ENCODE measurements at regions not wholly inside any gene's neighbourhood (a gene's known extent, or its start where the extent isn't known, plus 50 kb on each side); places are given as distances from the start of the nearest gene placed in this dataset.
A peak's percentile ranks its signal among the peaks of the same experiment; 100 is the strongest.

DNA sequence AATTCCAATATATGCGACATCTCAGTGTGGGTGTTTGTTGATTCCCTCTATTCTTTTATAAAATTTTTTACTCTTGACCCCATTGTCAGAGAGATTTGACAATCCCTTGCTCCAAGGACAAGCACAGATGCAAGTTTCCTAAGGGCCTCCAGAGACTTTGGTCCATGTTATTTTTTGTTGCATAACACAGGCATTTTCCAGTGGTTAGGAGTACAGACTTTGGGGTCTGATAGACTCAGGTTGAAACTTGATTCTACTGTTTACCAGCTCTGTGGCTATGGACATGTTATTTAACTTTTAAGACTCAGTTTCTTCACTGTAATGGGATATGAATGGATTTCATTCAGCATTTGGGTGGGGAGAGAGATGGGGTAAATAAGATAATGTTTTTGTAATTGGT lies 361.3 kb downstream of the ENC1 start:
- DNase-seq (ENCODE audit: extremely low spot score, insufficient read length, low read depth) (no peak), FAIRE-seq (no peak)

- DNase-seq (ENCODE audit: extremely low spot score, insufficient read length, low read depth) (no peak), FAIRE-seq (no peak)
Measured at GRCh38 chr5:74277418-74277817, 363.1 kb downstream of the ENC1 start.

- no peak for FAIRE-seq
- DNase-seq (ENCODE audit: extremely low spot score, insufficient read length, low read depth) = no peak
Measured at GRCh38 chr5:74275171-74275992, 365.1 kb downstream of the ENC1 start.

DNA sequence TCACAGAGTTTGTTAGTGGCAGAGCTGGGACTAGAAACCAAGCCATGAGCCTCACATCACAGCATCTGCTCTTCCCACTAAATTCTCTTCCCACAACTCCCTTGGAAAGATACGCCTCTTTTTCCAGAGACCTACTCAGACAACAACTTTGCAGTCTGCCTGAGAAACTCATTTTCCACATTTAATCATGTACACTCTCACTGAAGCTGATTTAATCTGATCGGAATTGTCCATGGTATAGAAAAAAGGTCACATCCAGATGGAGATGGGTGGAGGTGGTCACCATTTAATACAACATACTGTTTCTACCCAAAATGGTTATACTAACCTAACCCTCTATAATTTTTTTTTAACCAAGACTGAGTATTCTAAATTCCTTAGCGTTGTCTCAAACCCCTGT lies 366.2 kb downstream of the ENC1 start:
- DNase-seq (ENCODE audit: extremely low spot score, insufficient read length, low read depth) = no peak
- FAIRE-seq = no peak

DNA sequence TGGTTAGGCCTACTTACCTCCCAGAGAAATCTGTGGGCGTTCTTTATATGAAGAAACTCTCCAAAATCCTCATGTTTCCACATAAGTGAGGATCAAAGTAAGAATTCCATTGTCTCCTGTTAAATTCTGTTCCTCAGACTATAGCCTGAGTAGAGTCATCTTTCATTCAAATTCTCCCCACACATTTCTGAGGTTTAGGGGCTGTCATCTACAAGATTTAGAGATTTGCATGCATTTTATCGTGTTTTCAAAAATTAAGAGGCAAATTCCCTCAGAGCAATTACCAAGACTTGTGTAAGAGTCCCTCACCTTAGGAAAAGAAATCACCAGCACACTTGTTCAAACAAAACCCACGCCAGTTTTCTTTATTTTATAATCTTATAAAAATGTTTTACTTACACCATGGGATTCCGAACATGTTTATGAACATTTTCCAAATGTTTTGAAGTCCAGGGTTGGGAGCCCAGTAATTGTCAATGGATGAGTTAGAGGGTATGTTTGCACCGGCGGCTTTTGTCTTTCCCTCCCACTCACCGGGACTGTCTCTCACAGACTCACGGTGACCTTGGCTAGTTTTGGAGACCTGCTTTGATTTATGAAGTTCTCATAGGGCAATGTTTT lies 367.6 kb downstream of the ENC1 start:
- no peak for FAIRE-seq
- no peak for DNase-seq (ENCODE audit: extremely low spot score, insufficient read length, low read depth)

- DNase-seq (ENCODE audit: extremely low spot score, insufficient read length, low read depth) (no peak), FAIRE-seq (no peak)
Measured at GRCh38 chr5:74272024-74272775, 368.3 kb downstream of the ENC1 start.

- DNase-seq (ENCODE audit: extremely low spot score, insufficient read length, low read depth) = no peak
- no peak for FAIRE-seq
Measured at GRCh38 chr5:74268297-74268696, 372.2 kb downstream of the ENC1 start.

- FAIRE-seq (no peak), DNase-seq (ENCODE audit: extremely low spot score, insufficient read length, low read depth) (no peak)
Measured at GRCh38 chr5:74266836-74267235, 373.7 kb downstream of the ENC1 start.

GRCh38 chr5:74266132-74266531 lies 374.4 kb downstream of the ENC1 start:
- DNase-seq (ENCODE audit: extremely low spot score, insufficient read length, low read depth) (no peak), FAIRE-seq (no peak)

- FAIRE-seq (no peak), DNase-seq (ENCODE audit: extremely low spot score, insufficient read length, low read depth) (no peak)
Measured at GRCh38 chr5:74262544-74263207, 377.9 kb downstream of the ENC1 start.

- FAIRE-seq = no peak
- DNase-seq (ENCODE audit: extremely low spot score, insufficient read length, low read depth) = no peak
Measured at GRCh38 chr5:74261866-74262265, 378.7 kb downstream of the ENC1 start.

DNA sequence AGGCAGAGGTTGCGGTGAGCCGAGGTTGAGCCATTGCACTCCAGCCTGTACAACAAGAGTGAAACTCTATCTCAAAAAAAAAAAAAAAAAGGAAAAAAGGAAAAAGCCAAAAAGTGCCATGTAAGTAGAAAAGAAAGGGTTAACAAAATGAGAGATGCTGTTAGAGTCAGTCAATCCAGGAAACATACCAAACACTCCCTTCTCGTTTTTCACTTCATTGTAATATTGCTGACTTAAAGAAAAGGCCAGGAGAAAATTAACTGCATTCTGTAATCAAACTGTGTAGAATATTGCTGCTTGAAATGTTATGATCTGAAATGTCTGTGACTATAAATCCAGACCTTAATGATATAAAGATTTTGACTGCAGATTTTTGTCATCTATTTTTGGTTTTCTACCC lies 379.1 kb downstream of the ENC1 start:
- FAIRE-seq (no peak), DNase-seq (ENCODE audit: extremely low spot score, insufficient read length, low read depth) (no peak)

- DNase-seq (ENCODE audit: extremely low spot score, insufficient read length, low read depth) = no peak
- no peak for FAIRE-seq
Measured at GRCh38 chr5:74259572-74259971, 381.0 kb downstream of the ENC1 start.

DNA sequence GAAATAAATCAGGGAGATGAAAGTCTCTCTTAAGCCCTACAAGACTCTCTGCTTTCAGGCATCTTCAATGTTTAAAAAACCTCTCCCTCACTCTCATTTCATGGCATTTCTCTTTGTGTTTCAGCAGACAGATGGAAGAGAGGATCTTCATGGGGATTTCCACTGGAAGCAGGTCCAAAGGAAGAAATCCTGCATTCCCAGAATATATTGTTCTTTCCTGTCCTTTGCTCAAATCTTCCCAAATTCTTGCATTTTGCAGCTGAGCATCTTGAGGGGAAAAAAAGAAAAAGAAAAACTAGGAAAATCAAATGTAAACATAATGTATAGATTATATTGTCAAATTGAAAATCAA lies 382.2 kb downstream of the ENC1 start:
- FAIRE-seq (no peak), DNase-seq (ENCODE audit: extremely low spot score, insufficient read length, low read depth) (no peak)

- FAIRE-seq = peak; percentile 41
- no peak for DNase-seq (ENCODE audit: extremely low spot score, insufficient read length, low read depth)
Measured at GRCh38 chr5:74257645-74258313, 382.7 kb downstream of the ENC1 start.

- no peak for FAIRE-seq
- no peak for DNase-seq (ENCODE audit: extremely low spot score, insufficient read length, low read depth)
Measured at GRCh38 chr5:74257060-74257527, 383.4 kb downstream of the ENC1 start.

GRCh38 chr5:74255692-74256392 lies 384.7 kb downstream of the ENC1 start:
- FAIRE-seq = no peak

DNA sequence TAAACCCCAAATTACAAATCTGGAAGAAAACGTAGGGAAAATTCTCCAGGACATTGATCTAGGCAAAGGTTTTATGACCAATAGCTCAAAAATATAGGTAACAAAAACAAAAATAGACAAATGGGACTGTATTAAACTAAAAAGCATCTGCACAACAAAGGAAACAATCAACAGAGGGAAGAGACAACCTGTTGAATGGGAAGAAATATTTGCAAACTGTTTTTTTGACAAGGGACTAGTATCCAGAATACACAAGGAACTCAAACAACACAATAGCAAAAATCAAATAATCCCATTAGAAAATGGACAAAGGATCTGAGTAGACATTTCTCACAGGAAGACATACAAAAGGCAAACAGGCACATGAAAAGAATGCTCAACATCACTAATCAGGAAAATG lies 386.3 kb downstream of the ENC1 start:
- DNase-seq (ENCODE audit: extremely low spot score, insufficient read length, low read depth) (no peak), FAIRE-seq (no peak)

More at GRCh38 chr5:74255692-74256392, 384.7 kb downstream of the ENC1 start:
- no peak for DNase-seq (ENCODE audit: extremely low spot score, insufficient read length, low read depth)

DNA sequence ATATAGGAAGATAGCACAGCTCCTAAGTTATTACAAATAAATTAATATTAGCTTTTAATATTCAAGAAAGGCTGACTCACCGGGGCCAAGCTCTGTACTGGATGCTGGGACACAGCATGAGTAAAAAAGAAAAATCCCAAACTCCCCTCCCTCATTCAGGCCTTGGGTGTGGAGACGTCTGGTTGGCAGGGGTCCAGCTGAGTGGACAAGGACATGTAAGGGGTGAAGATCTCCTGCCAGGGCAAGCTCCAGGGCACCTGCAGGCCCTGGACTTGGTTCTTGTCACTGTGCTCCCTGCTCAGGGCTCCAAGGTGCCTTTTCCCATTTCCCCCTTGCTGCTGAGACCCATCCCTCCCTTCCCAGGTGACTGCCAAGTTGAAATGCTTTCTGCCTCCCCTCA lies 388.5 kb downstream of the ENC1 start:
- FAIRE-seq (no peak), DNase-seq (ENCODE audit: extremely low spot score, insufficient read length, low read depth) (no peak)
